GM21576 (cell line): ENCODE measurements at regions not wholly inside any gene's neighbourhood (a gene's known extent, or its start where the extent isn't known, plus 50 kb on each side); places are given as distances from the start of the nearest gene placed in this dataset.

Experiments used
- ATAC-seq: cut with Tn5 transposase; IDR thresholded peaks from one replicate; pipeline ENCODE4 v1.9.1; 2021; ENCODE audit warnings: mild to moderate bottlenecking, moderate library complexity; ENCODE audit not compliant: unreplicated experiment

DNA sequence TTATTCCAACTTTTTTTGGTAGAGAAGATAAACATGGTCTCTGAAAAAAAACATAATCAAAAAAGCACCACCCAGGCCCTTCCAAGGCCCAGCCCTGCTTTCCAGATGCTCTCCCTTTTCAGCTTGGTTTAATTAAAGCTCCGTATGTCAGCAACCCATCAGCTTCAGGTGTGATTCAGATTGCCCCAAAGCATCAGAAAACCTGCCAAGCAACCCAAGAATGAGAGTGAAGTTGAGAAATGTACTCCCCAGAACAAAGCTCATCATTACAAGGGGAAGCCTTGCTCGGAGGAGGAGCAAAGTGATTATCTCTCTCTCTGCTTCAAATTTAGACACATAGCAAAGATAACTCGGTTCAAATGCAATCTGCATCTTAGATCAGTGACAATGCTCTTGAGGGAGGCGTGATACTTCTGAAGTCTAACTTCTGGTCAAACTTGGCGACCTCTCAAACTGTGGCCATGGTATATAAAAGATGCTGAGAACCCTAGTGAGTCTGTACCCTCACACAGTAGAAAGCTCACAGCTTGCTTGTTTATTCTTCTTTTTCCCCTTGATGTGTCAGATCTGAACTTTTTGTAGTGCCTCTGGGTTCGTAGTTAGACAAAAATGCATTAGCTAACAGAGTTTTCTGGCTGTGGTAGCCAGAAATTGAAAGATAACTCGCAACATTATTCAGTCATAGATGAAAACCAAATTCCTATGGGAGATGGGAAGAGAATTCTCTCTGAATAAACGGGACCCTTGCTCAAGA is 63.3 kb upstream of the ZC3H11B start:
- no peak for ATAC-seq

DNA sequence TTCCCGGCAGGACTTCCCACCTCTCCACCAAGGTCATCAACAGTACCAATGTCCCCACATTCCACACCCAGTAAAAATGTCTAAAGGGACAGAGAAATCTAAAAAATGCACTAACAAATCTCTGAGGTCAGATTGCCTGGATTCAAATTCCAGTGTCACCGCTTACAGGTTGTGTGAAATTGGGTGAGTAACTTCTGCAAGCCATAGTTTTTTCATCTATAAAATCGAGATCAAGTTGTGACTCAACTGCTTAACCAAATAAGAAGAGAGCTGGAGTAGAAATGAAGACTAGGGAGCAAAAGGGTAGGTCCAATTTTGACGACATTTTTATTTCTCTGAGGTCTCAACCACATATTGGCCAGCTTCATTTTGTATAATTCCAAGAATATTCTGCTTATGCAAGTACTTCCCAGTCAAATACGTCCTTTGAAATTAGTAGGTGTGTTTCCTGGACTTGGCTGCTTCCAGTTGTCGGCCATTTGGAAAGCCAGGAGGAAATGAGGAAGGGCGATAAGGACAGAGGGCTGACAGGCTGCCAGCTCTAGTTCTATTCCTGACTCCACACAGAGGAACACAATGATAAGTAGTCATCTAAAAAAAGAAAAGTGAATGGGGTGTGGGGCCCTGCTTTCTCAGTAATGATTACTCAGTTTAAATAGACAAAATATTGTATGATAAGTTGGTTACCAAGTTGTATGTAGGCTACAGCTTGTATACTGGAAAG is 57.7 kb upstream of the ZC3H11B start:
- no peak for ATAC-seq

DNA sequence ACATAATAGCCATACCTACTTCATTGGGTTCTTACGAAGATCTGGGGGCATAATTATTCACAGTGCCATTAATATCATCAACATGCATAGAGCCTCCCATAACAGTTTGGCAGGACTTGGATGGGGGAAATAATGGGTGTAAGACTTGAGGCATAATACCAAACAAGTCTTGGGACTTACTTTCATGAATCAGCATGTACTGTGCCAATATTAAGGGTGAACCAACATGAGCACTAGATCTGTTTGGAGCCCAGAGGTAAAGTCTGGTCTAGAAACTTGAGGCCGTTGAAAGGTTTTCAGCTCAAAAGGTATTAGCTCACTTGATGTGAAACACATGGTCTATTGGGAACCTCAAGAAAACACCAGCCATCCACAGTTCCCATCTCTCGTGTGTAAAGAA is 56.7 kb upstream of the ZC3H11B start:
- ATAC-seq: no peak

DNA sequence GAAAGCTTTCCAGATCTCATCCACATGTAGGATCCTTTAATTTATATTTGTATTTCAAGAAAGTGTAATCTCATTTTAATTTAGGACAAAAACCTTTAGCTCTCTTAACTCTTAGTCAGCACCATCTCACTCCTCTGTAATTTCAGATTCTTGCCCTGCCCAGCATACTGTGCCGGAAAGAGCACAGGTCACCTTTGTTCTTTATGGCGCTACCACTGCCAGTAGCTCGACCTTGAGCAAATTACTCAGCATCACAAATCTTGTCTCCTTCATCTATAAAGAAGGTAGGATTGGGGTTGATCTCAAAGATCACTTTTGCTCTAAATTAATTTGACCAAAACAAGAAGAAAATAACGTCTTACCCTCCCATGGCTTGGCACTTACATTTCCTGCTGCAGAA is 56.1 kb upstream of the ZC3H11B start:
- ATAC-seq: no peak

DNA sequence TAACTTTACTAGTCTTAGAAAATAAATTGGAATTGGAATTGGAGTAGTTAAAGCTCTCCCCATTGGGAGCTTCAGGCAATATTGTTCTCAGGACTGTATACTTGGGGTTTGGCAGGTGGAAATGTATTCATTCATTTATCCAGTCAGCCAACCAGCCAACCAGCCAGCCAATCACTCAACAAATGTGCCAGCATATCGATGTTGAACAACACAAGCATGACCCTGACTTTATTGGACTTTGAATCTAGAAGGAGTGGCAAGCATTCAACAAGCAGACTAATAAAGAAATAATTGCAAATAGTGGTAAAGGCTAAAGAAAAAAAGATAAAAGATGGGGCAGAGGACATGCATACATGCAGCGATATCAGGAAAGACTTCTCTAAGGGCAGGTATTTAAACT is 55.5 kb upstream of the ZC3H11B start:
- ATAC-seq: no peak

DNA sequence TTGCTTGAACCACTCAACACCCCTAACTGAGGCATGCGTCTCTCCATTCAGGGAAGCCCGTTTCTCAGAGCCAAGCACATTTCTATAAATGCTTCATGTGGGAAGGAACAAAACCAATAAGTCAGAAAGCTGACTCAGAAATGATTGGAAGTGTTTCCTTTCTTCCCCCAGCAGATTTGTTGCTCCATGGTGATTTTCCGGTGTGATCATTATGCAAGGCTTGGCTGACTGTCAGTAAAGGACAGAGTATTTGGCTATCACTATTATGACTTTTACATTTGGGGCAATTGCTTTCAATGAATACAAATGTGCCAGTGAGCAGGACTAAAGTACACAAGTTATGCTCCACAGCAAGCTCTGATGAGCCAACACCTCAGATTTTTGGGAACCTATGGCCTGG is 53.3 kb upstream of the ZC3H11B start:
- ATAC-seq: no peak

- ATAC-seq: no peak
Observed at GRCh38 chr1:219665089-219665488, 52.2 kb upstream of the ZC3H11B start.

DNA sequence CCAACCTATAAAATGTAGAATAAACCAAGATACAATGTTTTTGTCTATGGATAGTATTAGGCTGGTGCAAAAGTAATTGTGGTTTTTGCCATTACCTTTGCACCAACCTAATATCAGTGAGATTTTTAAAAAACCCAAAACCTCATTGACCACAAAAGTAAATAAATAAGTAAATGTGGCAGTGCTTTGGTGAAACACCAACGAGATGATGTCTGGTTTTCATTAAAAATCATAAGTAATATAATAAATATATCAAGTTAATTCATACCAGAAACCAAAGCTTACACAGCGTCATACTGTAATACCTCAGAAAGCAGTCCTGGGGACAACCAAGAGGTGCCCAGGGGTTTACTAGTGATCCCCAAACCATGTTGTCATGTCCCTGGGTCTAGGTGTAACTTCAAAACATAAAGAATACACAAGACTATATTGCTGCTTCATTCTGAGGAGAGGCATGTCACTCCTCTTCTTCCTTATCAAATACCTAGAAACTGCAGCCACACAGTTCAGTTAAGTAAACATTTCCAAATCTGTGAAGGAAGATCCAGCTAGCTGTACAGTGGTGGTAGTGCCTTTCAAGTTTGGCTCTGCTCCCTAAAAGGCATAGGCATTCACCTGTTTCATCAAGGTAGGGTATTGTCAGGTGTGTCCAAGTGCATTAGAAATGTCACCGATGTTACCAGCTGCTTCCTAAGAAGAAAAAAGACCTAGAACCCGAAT is 51.6 kb upstream of the ZC3H11B start:
- no peak for ATAC-seq
